ENCODE measurements at regions not wholly inside any gene's neighbourhood (a gene's known extent, or its start where the extent isn't known, plus 50 kb on each side); places are given as distances from the start of the nearest gene placed in this dataset.

DNA sequence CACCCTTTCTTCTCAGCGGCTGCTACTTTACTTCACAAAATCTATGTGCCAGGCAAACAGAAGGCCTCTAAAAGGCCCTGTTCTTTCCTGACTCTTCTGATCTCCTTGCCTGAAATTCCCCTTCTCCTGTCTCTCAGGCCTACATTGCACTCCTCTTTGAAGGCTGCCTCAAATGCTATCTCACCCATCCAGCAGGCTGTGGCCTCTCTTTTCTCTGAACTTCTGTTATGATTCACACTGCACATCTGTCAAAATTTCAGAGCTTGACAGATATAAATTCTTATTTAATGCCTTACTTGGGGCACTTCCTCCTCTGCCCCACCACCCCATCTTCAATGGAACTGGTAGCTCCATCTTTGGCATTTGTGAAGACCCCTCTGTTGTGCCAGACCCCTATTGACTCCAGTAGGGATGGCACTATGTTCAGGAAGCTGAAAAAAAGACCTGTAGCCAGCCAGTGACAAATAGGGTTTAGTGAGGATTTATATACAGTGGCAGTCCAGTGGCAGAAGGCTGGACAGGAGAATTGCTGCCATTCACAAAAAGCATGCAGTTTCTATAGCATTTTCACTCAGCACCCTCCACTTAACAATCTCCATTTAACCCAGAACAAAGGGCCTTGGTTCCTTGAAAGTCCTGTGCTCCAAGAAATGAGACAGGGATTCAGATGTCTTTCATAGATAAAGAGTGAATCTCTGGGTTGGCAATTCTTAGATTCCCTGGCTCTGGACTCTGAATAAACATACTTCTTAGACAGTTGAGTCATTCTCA is 415.8 kb upstream of the GRM7 start:
- TF ChIP-seq CTCF (IDR thresholded peaks at IDR 0.05) (no peak), EP300 (IDR thresholded peaks at IDR 0.05) (no peak)
